Smooth muscle cell (in vitro differentiated cells): ENCODE measurements at regions not wholly inside any gene's neighbourhood (a gene's known extent, or its start where the extent isn't known, plus 50 kb on each side); places are given as distances from the start of the nearest gene placed in this dataset.

Experiments
- DNase-seq: peaks from one replicate; lab custom pipeline; 2025; ENCODE audit not compliant: unreplicated experiment; lab: John Stamatoyannopoulos, UW
- H2AFZ ChIP-seq: fragments of 200-600 bp; sonication (generic); 2 replicates; pipeline ENCODE4 v1.6.0; 2016; ENCODE audit warnings: antibody characterized with exemption, low read depth, mild to moderate bottlenecking
- H3F3A ChIP-seq: fragments of 200-600 bp; sonication (generic); 2 replicates; pipeline ENCODE4 v1.6.0; 2017; ENCODE audit warnings: antibody characterized with exemption, low read depth
- H3K27ac ChIP-seq: fragments of 200-600 bp; sonication (generic); 2 replicates; pipeline ENCODE4 v1.5.1; 2016; ENCODE audit warnings: low read depth, mild to moderate bottlenecking
- H3K27me3 ChIP-seq: fragments of 200-600 bp; sonication (generic); 2 replicates; pipeline ENCODE4 v1.6.1; 2016; ENCODE audit warnings: low read depth, mild to moderate bottlenecking
- H3K36me3 ChIP-seq: fragments of 200-600 bp; sonication (generic); 2 replicates; pipeline ENCODE4 v1.5.1; 2016; ENCODE audit warnings: low read depth
- H3K4me1 ChIP-seq: fragments of 200-600 bp; sonication (generic); 2 replicates; pipeline ENCODE4 v1.5.1; 2016; ENCODE audit warnings: low read depth
- H3K4me2 ChIP-seq: fragments of 200-600 bp; sonication (generic); 2 replicates; pipeline ENCODE4 v1.6.0; 2016; ENCODE audit warnings: mild to moderate bottlenecking
- H3K4me3 ChIP-seq: fragments of 200-600 bp; sonication (generic); 2 replicates; pipeline ENCODE4 v1.5.1; 2016; ENCODE audit warnings: mild to moderate bottlenecking
- H3K79me2 ChIP-seq: fragments of 200-600 bp; sonication (generic); 2 replicates; pipeline ENCODE4 v1.6.0; 2016; ENCODE audit warnings: low read depth, mild to moderate bottlenecking
- H3K9ac ChIP-seq: fragments of 200-600 bp; sonication (generic); 2 replicates; pipeline ENCODE4 v1.6.0; 2016; ENCODE audit warnings: low read depth
- H3K9me3 ChIP-seq: fragments of 200-600 bp; sonication (generic); replicated peaks from 2 replicates; pipeline ENCODE4 v1.5.1; 2016; ENCODE audit warnings: low read depth
- H4K20me1 ChIP-seq: fragments of 200-600 bp; sonication (generic); 2 replicates; pipeline ENCODE4 v1.6.0; 2016; ENCODE audit warnings: low read depth
- CTCF ChIP-seq: fragments of 200-600 bp; sonication (generic); IDR thresholded peaks from 2 replicates; pipeline ENCODE4 v1.5.1; 2017; ENCODE audit warnings: borderline replicate concordance, mild to moderate bottlenecking, antibody characterized with exemption; ENCODE audit not compliant: insufficient read depth, poor library complexity, severe bottlenecking
- WGBS: methylation state at CpG from one replicate; pipeline ENCODE4 v1.1.7; 2016; ENCODE audit warnings: low lambda C conversion rate; 5-methylcytosine and 5-hydroxymethylcytosine counted together

GRCh38 chr20:60073504-60073903 is 115.3 kb downstream of the CDH26 start:
- H3K79me2 ChIP-seq, result no peaks in the 10 kb centered on the region
- no peak overlapping the region for H3K27ac ChIP-seq
- no peaks in the 10 kb centered on the region for H3K9me3 ChIP-seq
- H3F3A ChIP-seq, result no peaks in the 10 kb centered on the region
- H3K27me3 ChIP-seq, result no peaks in the 10 kb centered on the region
- H3K4me2 ChIP-seq, result no peak overlapping the region
- no peaks in the 10 kb centered on the region for H3K36me3 ChIP-seq
- no peak overlapping the region for H3K9ac ChIP-seq
- TF ChIP-seq CTCF, result no peak
- H3K4me1 ChIP-seq, result no peaks in the 10 kb centered on the region
- no peak overlapping the region for H2AFZ ChIP-seq
- 54% methylated on average over 5 of the region's 5 CpGs for WGBS
- H3K4me3 ChIP-seq, result no peak overlapping the region
- DNase-seq, result no peak
- no peaks in the 10 kb centered on the region for H4K20me1 ChIP-seq

GRCh38 chr20:60074276-60074675 is 116.1 kb downstream of the CDH26 start:
- Histone ChIP-seq H3K36me3 (no peaks in the 10 kb centered on the region), H3K4me2 (no peak overlapping the region), H3K27ac (no peak overlapping the region), H3K27me3 (no peaks in the 10 kb centered on the region), H2AFZ (no peak overlapping the region), H3K4me3 (no peak overlapping the region), H3K4me1 (no peaks in the 10 kb centered on the region), H3F3A (no peaks in the 10 kb centered on the region), H4K20me1 (no peaks in the 10 kb centered on the region), H3K79me2 (no peaks in the 10 kb centered on the region), H3K9ac (no peak overlapping the region), H3K9me3 (no peaks in the 10 kb centered on the region)
- 89% methylated on average over 10 of the region's 10 CpGs for WGBS
- no peak for DNase-seq
- no peak for TF ChIP-seq CTCF

GRCh38 chr20:60078351-60079250 is 120.4 kb downstream of the CDH26 start:
- Histone ChIP-seq H3K4me2 (no peak overlapping the region), H3K9ac (no peak overlapping the region), H3K27ac (no peak overlapping the region), H2AFZ (no peak overlapping the region), H3K27me3 (peaks cover 4% of the 10 kb centered on the region), H4K20me1 (no peaks in the 10 kb centered on the region), H3K9me3 (no peaks in the 10 kb centered on the region), H3K79me2 (no peaks in the 10 kb centered on the region), H3K4me1 (no peaks in the 10 kb centered on the region), H3F3A (no peaks in the 10 kb centered on the region), H3K36me3 (no peaks in the 10 kb centered on the region), H3K4me3 (no peak overlapping the region)
- DNase-seq, result no peak
- WGBS, result 84% methylated on average over 15 of the region's 15 CpGs
- TF ChIP-seq CTCF, result no peak

GRCh38 chr20:60080401-60080800 is 122.2 kb downstream of the CDH26 start:
- H3K4me1 ChIP-seq, result no peaks in the 10 kb centered on the region
- no peak overlapping the region for H3K4me2 ChIP-seq
- H3K9me3 ChIP-seq, result no peaks in the 10 kb centered on the region
- no peaks in the 10 kb centered on the region for H3K36me3 ChIP-seq
- no peak overlapping the region for H3K27ac ChIP-seq
- H3K27me3 ChIP-seq, result peaks cover 20% of the 10 kb centered on the region
- H3K79me2 ChIP-seq, result no peaks in the 10 kb centered on the region
- no peak overlapping the region for H3K9ac ChIP-seq
- TF ChIP-seq CTCF, result no peak
- no peaks in the 10 kb centered on the region for H4K20me1 ChIP-seq
- H3F3A ChIP-seq, result no peaks in the 10 kb centered on the region
- no peak for DNase-seq
- H3K4me3 ChIP-seq, result no peak overlapping the region
- 69% methylated on average over 7 of the region's 7 CpGs for WGBS
- no peak overlapping the region for H2AFZ ChIP-seq
